SK-N-MC (cell line): ENCODE measurements at regions not wholly inside any gene's neighbourhood (a gene's known extent, or its start where the extent isn't known, plus 50 kb on each side); places are given as distances from the start of the nearest gene placed in this dataset.
"Not testable (repeated sequence)": the region's sequence is repeated elsewhere in the genome, so short reads cannot be mapped to it uniquely, and the experiment has no call there.

Experiments
- EZH2 ChIP-seq: fragments of 200-600 bp; sonication (generic); IDR thresholded peaks from one replicate; pipeline ENCODE4 v1.6.1; 2017; ENCODE audit warnings: antibody characterized with exemption
- FOXP2 ChIP-seq: optimal IDR thresholded peaks from 2 replicates; pipeline ENCODE3; 2011; ENCODE audit warnings: mild to moderate bottlenecking, moderate library complexity; ENCODE audit not compliant: insufficient read depth; ENCODE audit errors: extremely low read length, control extremely low read depth
- POLR2AphosphoS5 ChIP-seq: IDR thresholded peaks from 2 replicates; pipeline ENCODE4 v1.6.1; 2012; ENCODE audit warnings: mild to moderate bottlenecking, low read depth, low read length, borderline replicate concordance

DNA sequence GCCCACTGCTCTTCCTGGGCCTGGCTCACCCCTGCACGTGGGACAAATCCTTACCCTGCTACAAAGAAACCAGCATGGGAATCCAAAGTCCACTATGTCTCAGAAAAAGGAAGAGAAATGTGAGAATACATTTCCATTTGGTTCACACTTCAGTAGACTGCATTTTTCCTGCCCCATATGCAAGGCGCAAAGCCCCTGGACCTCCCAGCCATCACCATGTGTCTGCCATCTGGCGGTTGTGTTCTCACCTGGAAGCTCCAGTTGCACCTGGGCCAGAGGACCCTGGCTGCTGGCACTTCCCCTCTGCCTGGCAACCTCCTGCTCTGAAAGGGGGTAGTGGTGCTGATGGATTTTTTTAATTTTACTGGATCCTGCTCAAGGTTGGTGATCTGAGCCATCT, 86.0 kb downstream of the TRIM43 start:
- not testable (repeated sequence) for TF ChIP-seq EZH2, POLR2AphosphoS5, FOXP2
